Islet precursor cell (in vitro differentiated cells): ENCODE measurements at regions not wholly inside any gene's neighbourhood (a gene's known extent, or its start where the extent isn't known, plus 50 kb on each side); places are given as distances from the start of the nearest gene placed in this dataset.
A peak's percentile ranks its signal among the peaks of the same experiment; 100 is the strongest.

Experiments used
- DNase-seq: peaks from one replicate; pipeline ENCODE4 v3.0.0-alpha.2; 2018

GRCh38 chr13:108156749-108157148, 58.6 kb downstream of the LIG4 start:
- DNase-seq: no peak

- no peak for DNase-seq
Observed at GRCh38 chr13:108155185-108156106, 59.9 kb downstream of the LIG4 start.

- DNase-seq: no peak
Observed at GRCh38 chr13:108154421-108154858, 60.9 kb downstream of the LIG4 start.

- no peak for DNase-seq
Observed at GRCh38 chr13:108146642-108147041, 68.7 kb downstream of the LIG4 start.

- DNase-seq: no peak
Observed at GRCh38 chr13:108142702-108143436, 72.5 kb downstream of the LIG4 start.

- no peak for DNase-seq
Observed at GRCh38 chr13:108137176-108137575, 78.2 kb downstream of the LIG4 start.

- DNase-seq: no peak
Observed at GRCh38 chr13:108127406-108127805, 87.9 kb downstream of the LIG4 start.

- DNase-seq: no peak
Observed at GRCh38 chr13:108126056-108126455, 89.3 kb downstream of the LIG4 start.

GRCh38 chr13:108121406-108121805, 93.9 kb downstream of the LIG4 start:
- no peak for DNase-seq

GRCh38 chr13:108120856-108121255, 94.5 kb downstream of the LIG4 start:
- DNase-seq: no peak

GRCh38 chr13:108120302-108120701, 95.0 kb downstream of the LIG4 start:
- no peak for DNase-seq

GRCh38 chr13:108115738-108116137, 99.6 kb downstream of the LIG4 start:
- no peak for DNase-seq

- no peak for DNase-seq
Observed at GRCh38 chr13:108113407-108113806, 101.9 kb downstream of the LIG4 start.

GRCh38 chr13:108104736-108105135, 110.6 kb downstream of the LIG4 start:
- DNase-seq: no peak

- no peak for DNase-seq
Observed at GRCh38 chr13:108102771-108103170, 112.6 kb downstream of the LIG4 start.

- DNase-seq: no peak
Observed at GRCh38 chr13:108096301-108096915, 118.9 kb downstream of the LIG4 start.

- no peak for DNase-seq
Observed at GRCh38 chr13:108095036-108095435, 120.3 kb downstream of the LIG4 start.

GRCh38 chr13:108093616-108094015, 121.7 kb downstream of the LIG4 start:
- no peak for DNase-seq

- DNase-seq: no peak
Observed at GRCh38 chr13:108087810-108088209, 127.5 kb downstream of the LIG4 start.

- peak; percentile 57 for DNase-seq
Observed at GRCh38 chr13:108086678-108087077, 128.7 kb downstream of the LIG4 start.

- no peak for DNase-seq
Observed at GRCh38 chr13:108084840-108085239, 130.5 kb downstream of the LIG4 start.

- no peak for DNase-seq
Observed at GRCh38 chr13:108083056-108083455, 132.3 kb downstream of the LIG4 start.

GRCh38 chr13:108082481-108082880, 132.9 kb downstream of the LIG4 start:
- no peak for DNase-seq

- DNase-seq: no peak
Observed at GRCh38 chr13:108077284-108077683, 138.1 kb downstream of the LIG4 start.
